BJ (cell line): ENCODE measurements at regions not wholly inside any gene's neighbourhood (a gene's known extent, or its start where the extent isn't known, plus 50 kb on each side); places are given as distances from the start of the nearest gene placed in this dataset.

Experiments
- CTCF ChIA-PET: fragments of 350-600 bp; formaldehyde crosslinking; extraction: SDS; loops from one replicate; lab custom pipeline; 2021; ENCODE audit warnings: antibody characterized with exemption, inconsistent platforms; lab: Yijun Ruan, JAX
- POLR2A ChIA-PET: fragments of 300-600 bp; sonication (Branson Sonifier 250); formaldehyde crosslinking; extraction: SDS; loops from one replicate; lab custom pipeline; 2021; ENCODE audit warnings: antibody characterized with exemption; lab: Charles Lee
- DNase-seq: peaks from one replicate; pipeline ENCODE4 v3.0.0-alpha.2; 2011; ENCODE audit warnings: low read depth
- H3K27me3 ChIP-seq: 2 replicates; pipeline ENCODE4 v1.6.0; 2011; ENCODE audit warnings: low read length; ENCODE audit not compliant: control insufficient read depth, insufficient read depth
- H3K36me3 ChIP-seq: 2 replicates; pipeline ENCODE4 v1.5.1; 2011; ENCODE audit warnings: low read length; ENCODE audit not compliant: control insufficient read depth, insufficient read depth
- H3K4me3 ChIP-seq: 2 replicates; pipeline ENCODE4 v1.5.1; 2011; ENCODE audit warnings: low read depth, mild to moderate bottlenecking, control low read depth, low read length
- CTCF ChIP-seq: IDR thresholded peaks from 2 replicates; pipeline ENCODE4 v1.5.1; 2011; ENCODE audit warnings: low read depth, mild to moderate bottlenecking, control low read depth, inconsistent platforms, low read length, moderate library complexity; ENCODE audit not compliant: insufficient read depth

- Histone ChIP-seq H3K36me3 (no peaks in the 10 kb centered on the region), H3K27me3 (no peaks in the 10 kb centered on the region), H3K4me3 (no peak overlapping the region)
- ChIA-PET CTCF (interaction anchor here (1.8 kb wide), 1 partner anchor 265 kb away, joined by 4 read pairs; no protein-coding TSS in a partner anchor), POLR2A (no interaction called here)
- DNase-seq, result no peak
- no peak for TF ChIP-seq CTCF
These were observed 267.0 kb downstream of the CCDC85A start for GRCh38 chr2:56450772-56451171.

- POLR2A ChIA-PET, result no interaction called here
- CTCF ChIA-PET, result interaction anchor here (0.6 kb wide), 1 partner anchor 1040 kb away, joined by 3 read pairs; no protein-coding TSS in a partner anchor
- TF ChIP-seq CTCF, result no peak
- Histone ChIP-seq H3K36me3 (no peaks in the 10 kb centered on the region), H3K4me3 (no peak overlapping the region), H3K27me3 (no peaks in the 10 kb centered on the region)
- DNase-seq, result no peak
These were observed 271.9 kb downstream of the CCDC85A start for GRCh38 chr2:56455642-56456041.

GRCh38 chr2:56456791-56457190, 273.0 kb downstream of the CCDC85A start:
- H3K36me3 ChIP-seq, result no peaks in the 10 kb centered on the region
- CTCF ChIA-PET, result no interaction called here
- no peak overlapping the region for H3K4me3 ChIP-seq
- no peak for TF ChIP-seq CTCF
- H3K27me3 ChIP-seq, result no peaks in the 10 kb centered on the region
- POLR2A ChIA-PET, result no interaction called here
- no peak for DNase-seq

- no peaks in the 10 kb centered on the region for H3K27me3 ChIP-seq
- CTCF ChIA-PET, result interaction anchor here (1.1 kb wide), 1 partner anchor 12 kb away, joined by 4 read pairs; no protein-coding TSS in a partner anchor
- no peak for TF ChIP-seq CTCF
- DNase-seq, result no peak
- H3K36me3 ChIP-seq, result no peaks in the 10 kb centered on the region
- no peak overlapping the region for H3K4me3 ChIP-seq
- POLR2A ChIA-PET, result no interaction called here
These were observed 276.7 kb downstream of the CCDC85A start for GRCh38 chr2:56460508-56460907.

GRCh38 chr2:56464066-56464465, 280.3 kb downstream of the CCDC85A start:
- DNase-seq, result no peak
- no peak overlapping the region for H3K4me3 ChIP-seq
- H3K36me3 ChIP-seq, result no peaks in the 10 kb centered on the region
- TF ChIP-seq CTCF, result no peak
- ChIA-PET CTCF (no interaction called here), POLR2A (no interaction called here)
- H3K27me3 ChIP-seq, result no peaks in the 10 kb centered on the region
